Type B pancreatic cell (in vitro differentiated cells): ENCODE measurements at regions not wholly inside any gene's neighbourhood (a gene's known extent, or its start where the extent isn't known, plus 50 kb on each side); places are given as distances from the start of the nearest gene placed in this dataset.

Source experiments
- DNase-seq: peaks from one replicate; pipeline ENCODE4 v3.0.0; 2021; ENCODE audit warnings: mixed read lengths; ENCODE audit not compliant: unreplicated experiment; ENCODE audit errors: extremely low spot score
- H3K27ac Mint-ChIP-seq: 2 replicates; pipeline ENCODE4 v1.8.0; 2021; ENCODE audit warnings: mild to moderate bottlenecking, mixed read lengths
- H3K27me3 Mint-ChIP-seq: 2 replicates; pipeline ENCODE4 v1.8.0; 2021; ENCODE audit warnings: mixed read lengths
- H3K36me3 Mint-ChIP-seq: 2 replicates; pipeline ENCODE4 v1.8.0; 2021; ENCODE audit warnings: mixed read lengths
- H3K4me1 Mint-ChIP-seq: one replicate; pipeline ENCODE4 v1.8.0; 2021; ENCODE audit warnings: mixed read lengths; ENCODE audit not compliant: unreplicated experiment
- H3K4me3 Mint-ChIP-seq: 2 replicates; pipeline ENCODE4 v1.8.0; 2021; ENCODE audit warnings: mild to moderate bottlenecking, mixed read lengths
- H3K9me3 Mint-ChIP-seq: 2 replicates; pipeline ENCODE4 v1.8.0; 2021; ENCODE audit warnings: mixed read lengths
- TF ChIP-seq, protein P1 (sequence below): fragments of 200-600 bp; sonication (generic); conservative IDR thresholded peaks from 2 replicates; pipeline ENCODE4 v1.5.0; 2021; ENCODE audit warnings: antibody characterized with exemption, mild to moderate bottlenecking

DNA sequence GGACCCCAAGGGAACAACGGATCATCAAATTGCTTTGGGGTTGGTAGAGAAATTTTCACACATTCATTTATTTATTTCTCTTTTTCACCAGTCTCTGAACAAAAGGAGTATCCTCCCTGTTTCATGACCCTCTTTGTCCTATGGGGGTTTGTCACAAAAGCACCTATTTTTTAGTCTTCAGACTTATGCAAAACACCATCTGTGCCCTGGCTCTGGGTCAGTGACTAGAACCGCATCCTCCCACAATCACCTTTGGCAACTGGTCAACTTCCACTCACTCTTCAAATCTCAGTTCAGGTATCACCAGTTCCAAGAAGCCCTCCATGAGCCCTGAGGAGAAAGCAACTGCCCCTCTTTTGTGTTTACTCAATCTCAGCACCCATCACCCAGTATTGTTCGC, 395.7 kb downstream of the CDK5RAP2 start:
- Mint-ChIP-seq H3K4me3 (no peak overlapping the region), H3K36me3 (no peaks in the 10 kb centered on the region), H3K27ac (no peak overlapping the region), H3K27me3 (peaks cover 46% of the 10 kb centered on the region), H3K9me3 (no peaks in the 10 kb centered on the region), H3K4me1 (no peaks in the 10 kb centered on the region)
- TF ChIP-seq, protein P1, sequence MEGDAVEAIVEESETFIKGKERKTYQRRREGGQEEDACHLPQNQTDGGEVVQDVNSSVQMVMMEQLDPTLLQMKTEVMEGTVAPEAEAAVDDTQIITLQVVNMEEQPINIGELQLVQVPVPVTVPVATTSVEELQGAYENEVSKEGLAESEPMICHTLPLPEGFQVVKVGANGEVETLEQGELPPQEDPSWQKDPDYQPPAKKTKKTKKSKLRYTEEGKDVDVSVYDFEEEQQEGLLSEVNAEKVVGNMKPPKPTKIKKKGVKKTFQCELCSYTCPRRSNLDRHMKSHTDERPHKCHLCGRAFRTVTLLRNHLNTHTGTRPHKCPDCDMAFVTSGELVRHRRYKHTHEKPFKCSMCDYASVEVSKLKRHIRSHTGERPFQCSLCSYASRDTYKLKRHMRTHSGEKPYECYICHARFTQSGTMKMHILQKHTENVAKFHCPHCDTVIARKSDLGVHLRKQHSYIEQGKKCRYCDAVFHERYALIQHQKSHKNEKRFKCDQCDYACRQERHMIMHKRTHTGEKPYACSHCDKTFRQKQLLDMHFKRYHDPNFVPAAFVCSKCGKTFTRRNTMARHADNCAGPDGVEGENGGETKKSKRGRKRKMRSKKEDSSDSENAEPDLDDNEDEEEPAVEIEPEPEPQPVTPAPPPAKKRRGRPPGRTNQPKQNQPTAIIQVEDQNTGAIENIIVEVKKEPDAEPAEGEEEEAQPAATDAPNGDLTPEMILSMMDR = no peak
- no peak for DNase-seq

DNA sequence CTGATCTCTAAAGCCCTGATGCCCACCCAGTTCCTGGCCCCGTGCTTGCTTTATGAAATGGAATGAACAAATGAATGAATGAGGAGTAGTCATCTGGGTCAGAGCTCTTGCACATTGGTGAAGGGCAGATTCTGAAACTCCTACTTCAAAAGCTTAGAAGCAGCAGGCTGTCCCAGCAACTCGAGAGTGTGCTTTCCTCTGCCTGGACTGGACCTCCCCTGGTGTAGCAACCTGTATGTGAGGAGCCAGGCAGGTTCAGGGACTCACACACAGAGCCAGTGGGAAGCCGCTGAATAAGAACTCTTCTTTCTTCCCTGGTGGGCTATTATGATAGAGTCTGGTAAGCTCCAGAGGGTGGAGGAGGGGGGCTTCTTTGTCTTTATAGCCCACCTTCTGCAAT, 396.4 kb downstream of the CDK5RAP2 start:
- no peak overlapping the region for H3K27ac Mint-ChIP-seq
- H3K4me3 Mint-ChIP-seq = no peak overlapping the region
- no peaks in the 10 kb centered on the region for H3K36me3 Mint-ChIP-seq
- no peaks in the 10 kb centered on the region for H3K4me1 Mint-ChIP-seq
- peaks cover 45% of the 10 kb centered on the region for H3K27me3 Mint-ChIP-seq
- DNase-seq = no peak
- TF ChIP-seq, protein P1 = no peak
- H3K9me3 Mint-ChIP-seq = no peaks in the 10 kb centered on the region

DNA sequence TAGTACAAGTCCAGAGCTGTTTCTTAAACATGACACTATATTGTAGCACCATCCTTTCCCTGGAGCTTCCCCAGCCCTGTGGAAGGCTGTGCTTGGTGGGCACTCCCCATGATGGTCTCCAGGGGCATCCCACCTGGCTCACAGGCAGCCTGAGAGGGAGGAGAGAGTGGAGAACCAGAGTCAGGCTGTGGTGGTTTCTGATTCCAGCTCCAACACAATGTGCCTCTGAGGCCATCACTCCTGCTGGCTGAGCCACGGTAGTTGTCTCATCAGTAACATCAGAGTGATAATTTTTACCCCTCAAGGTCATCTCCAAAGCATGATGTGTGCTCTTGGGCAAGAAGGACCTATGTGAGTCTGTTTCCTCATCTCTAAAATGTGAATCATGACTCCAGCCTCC, 398.0 kb downstream of the CDK5RAP2 start:
- Mint-ChIP-seq H3K36me3 (no peaks in the 10 kb centered on the region), H3K4me3 (no peak overlapping the region), H3K27ac (no peak overlapping the region), H3K4me1 (no peaks in the 10 kb centered on the region), H3K27me3 (peaks cover 37% of the 10 kb centered on the region), H3K9me3 (no peaks in the 10 kb centered on the region)
- TF ChIP-seq, protein P1 = no peak
- no peak for DNase-seq

DNA sequence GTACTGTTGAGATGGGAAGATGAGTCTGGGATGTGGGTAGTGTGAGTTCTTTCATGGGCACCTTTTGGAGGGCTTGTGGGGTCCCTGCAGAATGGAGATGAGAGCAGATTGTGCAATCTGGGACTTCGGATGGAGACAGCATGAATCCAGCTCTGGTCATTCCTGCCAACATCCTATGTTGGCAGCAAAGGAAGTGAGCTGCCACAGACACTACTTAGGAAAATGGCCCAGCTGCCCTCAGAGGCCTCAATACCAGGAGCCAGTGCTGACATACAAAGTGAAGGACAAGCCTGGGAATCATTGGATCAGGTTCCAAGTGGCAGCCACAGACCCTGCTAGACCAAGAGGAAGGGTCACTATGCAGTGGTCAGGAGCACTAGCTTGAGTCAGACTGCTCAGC, 402.8 kb downstream of the CDK5RAP2 start:
- Mint-ChIP-seq H3K27me3 (peaks cover 16% of the 10 kb centered on the region), H3K4me1 (no peaks in the 10 kb centered on the region), H3K36me3 (no peaks in the 10 kb centered on the region), H3K4me3 (no peak overlapping the region), H3K27ac (no peak overlapping the region), H3K9me3 (no peaks in the 10 kb centered on the region)
- no peak for DNase-seq
- TF ChIP-seq, protein P1 = no peak

DNA sequence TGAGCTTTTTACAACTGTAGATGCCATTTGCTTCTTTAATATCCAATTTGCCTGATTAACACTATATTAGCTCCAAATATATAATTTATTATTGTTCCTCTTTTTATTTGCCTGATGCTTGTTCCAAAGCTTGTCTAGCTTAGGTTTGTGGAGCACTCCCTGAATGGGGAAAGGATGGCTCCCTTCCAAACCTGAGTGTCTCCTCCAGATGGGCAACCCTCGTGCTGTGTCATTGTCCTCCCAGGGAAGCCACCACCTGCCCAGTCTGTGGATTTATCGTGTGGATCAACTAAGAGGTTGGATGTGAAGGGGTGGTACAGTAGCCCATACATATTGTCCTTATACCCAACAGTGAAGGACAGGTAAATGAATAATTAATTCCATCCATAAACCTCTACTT, 404.9 kb downstream of the CDK5RAP2 start:
- no peak for DNase-seq
- no peaks in the 10 kb centered on the region for H3K9me3 Mint-ChIP-seq
- H3K4me1 Mint-ChIP-seq = no peaks in the 10 kb centered on the region
- H3K27me3 Mint-ChIP-seq = peaks cover under 1% of the 10 kb centered on the region
- no peaks in the 10 kb centered on the region for H3K36me3 Mint-ChIP-seq
- TF ChIP-seq, protein P1 = no peak
- H3K4me3 Mint-ChIP-seq = no peak overlapping the region
- no peak overlapping the region for H3K27ac Mint-ChIP-seq

DNA sequence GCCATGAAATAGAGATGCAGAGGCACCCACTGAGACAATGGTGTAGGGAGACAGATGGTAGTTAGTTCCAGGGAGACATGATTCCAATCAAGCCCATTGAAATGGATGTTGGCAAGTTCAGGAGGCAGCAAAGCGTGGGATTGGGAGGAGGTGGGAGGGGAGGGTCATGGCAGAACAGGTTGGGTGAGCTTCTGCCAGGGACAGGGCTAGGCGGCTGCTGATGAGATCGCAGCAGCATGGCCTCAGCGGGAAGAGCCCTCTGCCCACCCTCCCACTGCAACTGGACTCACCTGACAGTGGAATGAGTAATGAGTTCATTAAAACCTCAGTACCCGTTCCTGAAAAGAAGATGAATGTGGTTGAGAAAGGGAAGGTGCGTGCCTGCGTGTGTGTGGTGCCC, 418.2 kb downstream of the CDK5RAP2 start:
- TF ChIP-seq, protein P1 = no peak
- H3K27ac Mint-ChIP-seq = no peak overlapping the region
- no peaks in the 10 kb centered on the region for H3K36me3 Mint-ChIP-seq
- H3K4me1 Mint-ChIP-seq = peaks cover 4% of the 10 kb centered on the region
- no peak overlapping the region for H3K4me3 Mint-ChIP-seq
- DNase-seq = no peak
- H3K27me3 Mint-ChIP-seq = no peaks in the 10 kb centered on the region
- H3K9me3 Mint-ChIP-seq = no peaks in the 10 kb centered on the region
